Heart left ventricle (tissue), 13 donors: ENCODE measurements at regions not wholly inside any gene's neighbourhood (a gene's known extent, or its start where the extent isn't known, plus 50 kb on each side); places are given as distances from the start of the nearest gene placed in this dataset.

Source experiments
- POLR2A ChIP-seq, 2 donors: fragments of 450-650 bp; IDR thresholded peaks; one replicate each; pipeline ENCODE4 v1.6.1; 2017; ENCODE audit warnings: antibody characterized with exemption in 2 of 2, mild to moderate bottlenecking in 2 of 2, moderate library complexity in 2 of 2
- TF ChIP-seq, protein P1 (sequence below), 12 donors: fragments of 200-600 bp; sonication (generic) in 4 of 12; IDR thresholded peaks; one replicate each; pipeline versions ENCODE4 v1.5.0 to v1.8.0; 2018 to 2022; ENCODE audit warnings: antibody characterized with exemption in 12 of 12, mild to moderate bottlenecking in 5 of 12
- donor health status: ischemic (EF 13 %, LVEDD 7.1; RV severe dilation, severe dysfunction).
- donor health status: DM: no; HTN: yes; CAD: no.
- donor health status: DM: no; HTN: no; CAD: no.
- donor health status: ischemic (EF 25% LVEDD 6.9; RV normal size, moderate dysfunction).
- donor health status: ischemic (EF 25% LVEDD 5.7; RV mildly dilated, moderate dysfunction).
- donor health status: ischemic (EF 35%, LVEDD 5.7; RV mildly dilated, moderate dysfunction).
- donor health status: nonischemic (EF 11% LVEDD 7.7; RV severe dilation, severe dysfunction).
- donor health status: DM: yes; HTN: yes; CAD: no.
- donor health status: PGD.
- donor health status: ischemic (EF 29% LVEDD 5.4; RV normal size, mild dysfunction).
- donor health status: nonischemic (EF 23%, LVEDD 6.1; RV moderate dilation, normal function).

DNA sequence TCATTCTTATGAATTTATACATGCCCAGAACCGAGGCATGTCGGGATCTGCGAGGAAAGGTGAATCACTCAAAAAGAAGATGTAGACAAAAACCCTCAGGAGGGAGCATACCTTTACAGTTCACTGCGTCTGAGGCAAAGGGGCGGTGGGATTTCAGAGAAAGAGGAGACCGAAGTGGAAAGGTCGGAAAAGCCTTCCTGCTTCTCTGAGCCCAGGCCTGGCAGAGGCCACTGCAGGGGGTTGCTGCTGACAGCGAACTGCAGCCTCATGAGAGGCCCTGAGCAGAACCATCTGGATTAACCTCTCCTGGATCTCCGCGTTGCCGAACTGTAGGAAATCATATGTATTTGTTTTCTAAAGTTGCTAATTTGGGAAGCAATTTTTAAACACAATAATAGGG is 713.1 kb upstream of the SOX11 start:
- TF ChIP-seq, protein P1, sequence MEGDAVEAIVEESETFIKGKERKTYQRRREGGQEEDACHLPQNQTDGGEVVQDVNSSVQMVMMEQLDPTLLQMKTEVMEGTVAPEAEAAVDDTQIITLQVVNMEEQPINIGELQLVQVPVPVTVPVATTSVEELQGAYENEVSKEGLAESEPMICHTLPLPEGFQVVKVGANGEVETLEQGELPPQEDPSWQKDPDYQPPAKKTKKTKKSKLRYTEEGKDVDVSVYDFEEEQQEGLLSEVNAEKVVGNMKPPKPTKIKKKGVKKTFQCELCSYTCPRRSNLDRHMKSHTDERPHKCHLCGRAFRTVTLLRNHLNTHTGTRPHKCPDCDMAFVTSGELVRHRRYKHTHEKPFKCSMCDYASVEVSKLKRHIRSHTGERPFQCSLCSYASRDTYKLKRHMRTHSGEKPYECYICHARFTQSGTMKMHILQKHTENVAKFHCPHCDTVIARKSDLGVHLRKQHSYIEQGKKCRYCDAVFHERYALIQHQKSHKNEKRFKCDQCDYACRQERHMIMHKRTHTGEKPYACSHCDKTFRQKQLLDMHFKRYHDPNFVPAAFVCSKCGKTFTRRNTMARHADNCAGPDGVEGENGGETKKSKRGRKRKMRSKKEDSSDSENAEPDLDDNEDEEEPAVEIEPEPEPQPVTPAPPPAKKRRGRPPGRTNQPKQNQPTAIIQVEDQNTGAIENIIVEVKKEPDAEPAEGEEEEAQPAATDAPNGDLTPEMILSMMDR (IDR thresholded peaks at IDR 0.05), result no peak
- TF ChIP-seq POLR2A (IDR thresholded peaks at IDR 0.05), result no peak
